Hepatocyte (in vitro differentiated cells): ENCODE measurements at regions not wholly inside any gene's neighbourhood (a gene's known extent, or its start where the extent isn't known, plus 50 kb on each side); places are given as distances from the start of the nearest gene placed in this dataset.

Experiments
- EZH2 ChIP-seq: fragments of 200-600 bp; sonication (generic); IDR thresholded peaks from 2 replicates; pipeline ENCODE4 v1.6.1; 2016; ENCODE audit warnings: antibody characterized with exemption, mild to moderate bottlenecking, borderline replicate concordance
- EZH2phosphoT487 ChIP-seq: fragments of 200-600 bp; sonication (generic); IDR thresholded peaks from one replicate; pipeline ENCODE4 v1.6.1; 2018; ENCODE audit warnings: antibody characterized with exemption, mild to moderate bottlenecking, low read depth, moderate library complexity; ENCODE audit not compliant: unreplicated experiment, severe bottlenecking
- TF ChIP-seq, protein P1 (sequence below): fragments of 200-600 bp; sonication (generic); IDR thresholded peaks from 2 replicates; pipeline ENCODE4 v1.5.1; 2016; ENCODE audit warnings: antibody characterized with exemption, mild to moderate bottlenecking; ENCODE audit not compliant: poor library complexity

DNA sequence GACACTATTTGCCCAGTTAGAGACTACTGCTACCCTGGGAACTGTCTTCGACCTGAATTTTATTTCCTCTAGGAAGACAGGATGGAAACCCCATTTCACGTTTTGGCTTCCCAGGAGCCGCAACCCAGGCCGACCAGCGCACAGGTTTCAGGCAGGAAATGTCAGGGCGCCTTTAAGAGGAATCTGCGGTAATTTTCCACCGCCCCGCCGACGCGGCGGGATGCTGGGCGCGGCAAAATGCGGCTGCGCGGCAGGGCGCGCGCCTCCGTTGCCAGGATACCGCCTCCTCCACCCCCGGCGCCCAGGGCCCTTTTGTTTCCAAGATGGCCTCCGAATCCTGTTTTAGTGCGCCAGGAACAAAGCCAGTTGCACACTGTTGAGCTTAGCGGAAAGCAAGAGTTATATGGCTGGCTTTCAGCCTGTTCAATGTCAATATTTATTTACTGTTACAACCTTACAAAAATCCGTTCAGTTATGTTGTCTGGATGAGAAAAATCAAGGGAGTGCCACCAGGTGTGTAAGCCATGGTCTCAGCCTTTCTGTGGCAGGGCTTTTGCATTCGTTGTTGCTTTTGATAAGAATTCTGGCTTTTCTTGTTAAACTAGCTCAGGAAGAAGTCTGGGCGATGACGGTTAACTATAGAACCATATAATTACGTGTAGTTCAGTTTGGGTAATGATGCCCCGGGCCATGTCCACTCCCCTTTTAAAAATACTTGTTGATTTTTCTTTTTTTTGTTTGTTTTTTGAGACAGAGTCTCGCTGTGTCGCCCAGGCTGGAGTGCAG lies 79.7 kb upstream of the CHD2 start:
- TF ChIP-seq, protein P1, sequence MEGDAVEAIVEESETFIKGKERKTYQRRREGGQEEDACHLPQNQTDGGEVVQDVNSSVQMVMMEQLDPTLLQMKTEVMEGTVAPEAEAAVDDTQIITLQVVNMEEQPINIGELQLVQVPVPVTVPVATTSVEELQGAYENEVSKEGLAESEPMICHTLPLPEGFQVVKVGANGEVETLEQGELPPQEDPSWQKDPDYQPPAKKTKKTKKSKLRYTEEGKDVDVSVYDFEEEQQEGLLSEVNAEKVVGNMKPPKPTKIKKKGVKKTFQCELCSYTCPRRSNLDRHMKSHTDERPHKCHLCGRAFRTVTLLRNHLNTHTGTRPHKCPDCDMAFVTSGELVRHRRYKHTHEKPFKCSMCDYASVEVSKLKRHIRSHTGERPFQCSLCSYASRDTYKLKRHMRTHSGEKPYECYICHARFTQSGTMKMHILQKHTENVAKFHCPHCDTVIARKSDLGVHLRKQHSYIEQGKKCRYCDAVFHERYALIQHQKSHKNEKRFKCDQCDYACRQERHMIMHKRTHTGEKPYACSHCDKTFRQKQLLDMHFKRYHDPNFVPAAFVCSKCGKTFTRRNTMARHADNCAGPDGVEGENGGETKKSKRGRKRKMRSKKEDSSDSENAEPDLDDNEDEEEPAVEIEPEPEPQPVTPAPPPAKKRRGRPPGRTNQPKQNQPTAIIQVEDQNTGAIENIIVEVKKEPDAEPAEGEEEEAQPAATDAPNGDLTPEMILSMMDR, result no peak
- TF ChIP-seq EZH2 (no peak), EZH2phosphoT487 (no peak)
